HL-60 (cell line): ENCODE measurements at regions not wholly inside any gene's neighbourhood (a gene's known extent, or its start where the extent isn't known, plus 50 kb on each side); places are given as distances from the start of the nearest gene placed in this dataset.

Experiments used
- CTCF ChIP-seq: IDR thresholded peaks from one replicate; pipeline ENCODE4 v1.5.1; 2011; ENCODE audit warnings: low read length, control low read depth, inconsistent platforms; ENCODE audit not compliant: insufficient read depth
- GABPA ChIP-seq: IDR thresholded peaks from 2 replicates; pipeline ENCODE4 v1.6.1; 2012; ENCODE audit warnings: low read depth
- POLR2AphosphoS5 ChIP-seq: IDR thresholded peaks from 2 replicates; pipeline ENCODE4 v1.6.1; 2012; ENCODE audit warnings: low read depth
- SPI1 ChIP-seq: IDR thresholded peaks from 2 replicates; pipeline ENCODE4 v1.6.1; 2012; ENCODE audit warnings: low read depth, mild to moderate bottlenecking, borderline replicate concordance
- TF ChIP-seq, protein P1 (sequence below): IDR thresholded peaks from 2 replicates; pipeline ENCODE4 v1.6.1; 2012; ENCODE audit warnings: low read depth; ENCODE audit not compliant: insufficient replicate concordance

GRCh38 chr1:214127705-214128104, 139.9 kb downstream of the PROX1 start:
- TF ChIP-seq CTCF (no peak), SPI1 (no peak), GABPA (no peak), POLR2AphosphoS5 (no peak)
- TF ChIP-seq, protein P1, sequence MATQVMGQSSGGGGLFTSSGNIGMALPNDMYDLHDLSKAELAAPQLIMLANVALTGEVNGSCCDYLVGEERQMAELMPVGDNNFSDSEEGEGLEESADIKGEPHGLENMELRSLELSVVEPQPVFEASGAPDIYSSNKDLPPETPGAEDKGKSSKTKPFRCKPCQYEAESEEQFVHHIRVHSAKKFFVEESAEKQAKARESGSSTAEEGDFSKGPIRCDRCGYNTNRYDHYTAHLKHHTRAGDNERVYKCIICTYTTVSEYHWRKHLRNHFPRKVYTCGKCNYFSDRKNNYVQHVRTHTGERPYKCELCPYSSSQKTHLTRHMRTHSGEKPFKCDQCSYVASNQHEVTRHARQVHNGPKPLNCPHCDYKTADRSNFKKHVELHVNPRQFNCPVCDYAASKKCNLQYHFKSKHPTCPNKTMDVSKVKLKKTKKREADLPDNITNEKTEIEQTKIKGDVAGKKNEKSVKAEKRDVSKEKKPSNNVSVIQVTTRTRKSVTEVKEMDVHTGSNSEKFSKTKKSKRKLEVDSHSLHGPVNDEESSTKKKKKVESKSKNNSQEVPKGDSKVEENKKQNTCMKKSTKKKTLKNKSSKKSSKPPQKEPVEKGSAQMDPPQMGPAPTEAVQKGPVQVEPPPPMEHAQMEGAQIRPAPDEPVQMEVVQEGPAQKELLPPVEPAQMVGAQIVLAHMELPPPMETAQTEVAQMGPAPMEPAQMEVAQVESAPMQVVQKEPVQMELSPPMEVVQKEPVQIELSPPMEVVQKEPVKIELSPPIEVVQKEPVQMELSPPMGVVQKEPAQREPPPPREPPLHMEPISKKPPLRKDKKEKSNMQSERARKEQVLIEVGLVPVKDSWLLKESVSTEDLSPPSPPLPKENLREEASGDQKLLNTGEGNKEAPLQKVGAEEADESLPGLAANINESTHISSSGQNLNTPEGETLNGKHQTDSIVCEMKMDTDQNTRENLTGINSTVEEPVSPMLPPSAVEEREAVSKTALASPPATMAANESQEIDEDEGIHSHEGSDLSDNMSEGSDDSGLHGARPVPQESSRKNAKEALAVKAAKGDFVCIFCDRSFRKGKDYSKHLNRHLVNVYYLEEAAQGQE: no peak
